ENCODE measurements at regions not wholly inside any gene's neighbourhood (a gene's known extent, or its start where the extent isn't known, plus 50 kb on each side); places are given as distances from the start of the nearest gene placed in this dataset.
A peak's percentile ranks its signal among the peaks of the same experiment; 100 is the strongest.

- Histone ChIP-seq H3K9ac (no peak overlapping the region), H3K36me3 (no peaks in the 10 kb centered on the region), H3K79me2 (ENCODE audit: low read depth) (no peaks in the 10 kb centered on the region), H3K4me2 (no peak overlapping the region), H2AFZ (replicated peaks) (no peak overlapping the region), H3F3A (ENCODE audit: low read depth) (no peaks in the 10 kb centered on the region), H3K27ac (no peak overlapping the region), H3K27me3 (no peaks in the 10 kb centered on the region), H3K9me3 (ENCODE audit: low read depth) (no peaks in the 10 kb centered on the region), H4K20me1 (ENCODE audit: low read depth) (no peaks in the 10 kb centered on the region), H3K4me3 (no peak overlapping the region), H3K4me1 (no peaks in the 10 kb centered on the region)
- no peak for TF ChIP-seq EZH2 (IDR thresholded peaks at IDR 0.05)
- no peak for TF ChIP-seq CTCF (IDR thresholded peaks at IDR 0.05)
- no peak for TF ChIP-seq EZH2phosphoT487 (IDR thresholded peaks at IDR 0.05)
- no peaks in the 10 kb centered on the region for H3K36me3 Mint-ChIP-seq
- no peaks in the 10 kb centered on the region for H3K9me3 Mint-ChIP-seq
- peaks cover 2% of the 10 kb centered on the region for H3K27me3 Mint-ChIP-seq (ENCODE audit: insufficient read depth, low read depth)
- no peak for DNase-seq (ENCODE audit: low spot score)
- no peak overlapping the region for H3K4me3 Mint-ChIP-seq
- H3K27ac Mint-ChIP-seq, result no peak overlapping the region
- H3K4me1 Mint-ChIP-seq, result no peaks in the 10 kb centered on the region
These were observed 156.8 kb downstream of the SNAPC1 start for GRCh38 chr14:61918998-61919397.

- DNase-seq (ENCODE audit: low spot score), result no peak
- Histone ChIP-seq H3K4me3 (no peak overlapping the region), H2AFZ (replicated peaks) (no peak overlapping the region), H3K9ac (no peak overlapping the region), H3K79me2 (ENCODE audit: low read depth) (no peaks in the 10 kb centered on the region), H3K27me3 (no peaks in the 10 kb centered on the region), H3K27ac (no peak overlapping the region), H4K20me1 (ENCODE audit: low read depth) (no peaks in the 10 kb centered on the region), H3K36me3 (no peaks in the 10 kb centered on the region), H3K9me3 (ENCODE audit: low read depth) (no peaks in the 10 kb centered on the region), H3F3A (ENCODE audit: low read depth) (no peaks in the 10 kb centered on the region), H3K4me1 (no peaks in the 10 kb centered on the region), H3K4me2 (no peak overlapping the region)
- no peaks in the 10 kb centered on the region for H3K9me3 Mint-ChIP-seq
- H3K36me3 Mint-ChIP-seq, result no peaks in the 10 kb centered on the region
- no peak for TF ChIP-seq EZH2phosphoT487 (IDR thresholded peaks at IDR 0.05)
- TF ChIP-seq CTCF (IDR thresholded peaks at IDR 0.05), result peak; percentile 42
- no peak for TF ChIP-seq EZH2 (IDR thresholded peaks at IDR 0.05)
- H3K4me3 Mint-ChIP-seq, result no peak overlapping the region
- peaks cover 17% of the 10 kb centered on the region for H3K4me1 Mint-ChIP-seq
- H3K27me3 Mint-ChIP-seq (ENCODE audit: insufficient read depth, low read depth), result no peaks in the 10 kb centered on the region
- no peak overlapping the region for H3K27ac Mint-ChIP-seq
These were observed 161.1 kb downstream of the SNAPC1 start for GRCh38 chr14:61923348-61923747.

- Histone ChIP-seq H3K4me3 (no peak overlapping the region), H3K27ac (no peak overlapping the region), H3K4me2 (no peak overlapping the region), H3F3A (ENCODE audit: low read depth) (no peaks in the 10 kb centered on the region), H3K9ac (no peak overlapping the region), H3K27me3 (no peaks in the 10 kb centered on the region), H3K36me3 (no peaks in the 10 kb centered on the region), H4K20me1 (ENCODE audit: low read depth) (no peaks in the 10 kb centered on the region), H3K79me2 (ENCODE audit: low read depth) (no peaks in the 10 kb centered on the region), H3K9me3 (ENCODE audit: low read depth) (no peaks in the 10 kb centered on the region), H3K4me1 (no peaks in the 10 kb centered on the region), H2AFZ (replicated peaks) (peak overlapping the region; percentile 45)
- DNase-seq (ENCODE audit: low spot score), result peak; percentile 56
- Mint-ChIP-seq H3K4me3 (no peak overlapping the region), H3K9me3 (no peaks in the 10 kb centered on the region), H3K4me1 (peaks cover 28% of the 10 kb centered on the region), H3K27me3 (ENCODE audit: insufficient read depth, low read depth) (peaks cover 2% of the 10 kb centered on the region), H3K27ac (no peak overlapping the region), H3K36me3 (no peaks in the 10 kb centered on the region)
- peak; percentile 60 for TF ChIP-seq CTCF (IDR thresholded peaks at IDR 0.05)
- TF ChIP-seq EZH2phosphoT487 (IDR thresholded peaks at IDR 0.05), result no peak
- no peak for TF ChIP-seq EZH2 (IDR thresholded peaks at IDR 0.05)
These were observed 162.8 kb downstream of the SNAPC1 start for GRCh38 chr14:61925043-61925442.

Data from neural progenitor cell (in vitro differentiated cells).